Astrocyte (in vitro differentiated cells and primary cell): ENCODE measurements at regions not wholly inside any gene's neighbourhood (a gene's known extent, or its start where the extent isn't known, plus 50 kb on each side); places are given as distances from the start of the nearest gene placed in this dataset.

Experiments
- DNase-seq: peaks from one replicate; pipeline ENCODE4 v3.0.0-alpha.2; 2010; ENCODE audit warnings: low read depth
- FAIRE-seq: peaks from 2 replicates; lab custom pipeline; 2011; peaks lifted over from hg19 to GRCh38; lab: Jason Lieb, UNC
- H2AFZ ChIP-seq: 2 replicates; pipeline ENCODE4 v1.6.0; 2012; ENCODE audit warnings: low read depth, low read length, inconsistent platforms
- H3K27ac ChIP-seq: 2 replicates; pipeline ENCODE4 v1.5.1; 2011; ENCODE audit warnings: low read depth, low read length, inconsistent platforms
- H3K27me3 ChIP-seq: 2 replicates; pipeline ENCODE4 v1.6.0; 2011; ENCODE audit warnings: low read length, inconsistent platforms; ENCODE audit not compliant: insufficient read depth
- H3K36me3 ChIP-seq: 2 replicates; pipeline ENCODE4 v1.5.1; 2011; ENCODE audit warnings: low read length, inconsistent platforms; ENCODE audit not compliant: insufficient read depth
- H3K4me1 ChIP-seq: 2 replicates; pipeline ENCODE4 v1.5.1; 2011; ENCODE audit warnings: low read length, inconsistent platforms; ENCODE audit not compliant: insufficient read depth
- H3K4me2 ChIP-seq: 2 replicates; pipeline ENCODE4 v1.6.0; 2012; ENCODE audit warnings: low read length, inconsistent platforms
- H3K4me3 ChIP-seq: 2 replicates; pipeline ENCODE4 v1.5.1; 2011; ENCODE audit warnings: low read depth, mild to moderate bottlenecking, low read length, inconsistent platforms; ENCODE audit not compliant: insufficient read depth
- H3K79me2 ChIP-seq: 2 replicates; pipeline ENCODE4 v1.6.0; 2012; ENCODE audit warnings: mild to moderate bottlenecking, low read length, inconsistent platforms; ENCODE audit not compliant: insufficient read depth
- H3K9ac ChIP-seq: 2 replicates; pipeline ENCODE4 v1.6.0; 2012; ENCODE audit warnings: mild to moderate bottlenecking, low read length, inconsistent platforms
- H3K9me3 ChIP-seq: 2 replicates; pipeline ENCODE4 v1.5.1; 2012; ENCODE audit warnings: low read depth, mild to moderate bottlenecking, low read length, inconsistent platforms; ENCODE audit not compliant: insufficient read depth
- H4K20me1 ChIP-seq: 2 replicates; pipeline ENCODE4 v1.6.0; 2012; ENCODE audit warnings: low read length, inconsistent platforms; ENCODE audit not compliant: insufficient read depth
- H3K27ac Mint-ChIP-seq: one replicate; pipeline ENCODE4 v1.8.0; 2021; ENCODE audit warnings: mild to moderate bottlenecking, mixed read lengths; ENCODE audit not compliant: unreplicated experiment
- H3K27me3 Mint-ChIP-seq: one replicate; pipeline ENCODE4 v1.8.0; 2021; ENCODE audit warnings: low read depth, mixed read lengths; ENCODE audit not compliant: unreplicated experiment
- H3K36me3 Mint-ChIP-seq: one replicate; pipeline ENCODE4 v1.8.0; 2021; ENCODE audit warnings: low read depth, mixed read lengths; ENCODE audit not compliant: unreplicated experiment
- H3K4me1 Mint-ChIP-seq: one replicate; pipeline ENCODE4 v1.8.0; 2021; ENCODE audit warnings: low read depth, mixed read lengths; ENCODE audit not compliant: unreplicated experiment
- H3K4me3 Mint-ChIP-seq: one replicate; pipeline ENCODE4 v1.8.0; 2021; ENCODE audit warnings: mild to moderate bottlenecking, moderate library complexity, mixed read lengths; ENCODE audit not compliant: unreplicated experiment
- H3K9me3 Mint-ChIP-seq: one replicate; pipeline ENCODE4 v1.8.0; 2021; ENCODE audit warnings: mild to moderate bottlenecking, mixed read lengths; ENCODE audit not compliant: unreplicated experiment
- CTCF ChIP-seq: IDR thresholded peaks from 2 replicates; pipeline ENCODE4 v1.5.1; 2011; ENCODE audit warnings: low read depth, mild to moderate bottlenecking, inconsistent platforms, low read length, moderate library complexity; ENCODE audit not compliant: insufficient read depth
- EZH2 ChIP-seq: IDR thresholded peaks from 2 replicates; pipeline ENCODE4 v1.6.1; 2012; ENCODE audit warnings: mild to moderate bottlenecking, low read length, inconsistent platforms; ENCODE audit not compliant: insufficient read depth

GRCh38 chr9:106600955-106601560, 261.9 kb upstream of the ZNF462 start:
- no peaks in the 10 kb centered on the region for H3K4me1 ChIP-seq
- no peak overlapping the region for H3K9ac ChIP-seq
- FAIRE-seq (no peak), DNase-seq (no peak)
- no peak overlapping the region for H3K4me3 ChIP-seq
- no peaks in the 10 kb centered on the region for H3K27me3 ChIP-seq
- no peaks in the 10 kb centered on the region for H3K79me2 ChIP-seq
- TF ChIP-seq EZH2 = no peak
- no peak overlapping the region for H3K4me2 ChIP-seq
- no peak overlapping the region for H3K27ac Mint-ChIP-seq
- no peak overlapping the region for H2AFZ ChIP-seq
- H3K9me3 Mint-ChIP-seq = peaks cover 2% of the 10 kb centered on the region
- H4K20me1 ChIP-seq = no peaks in the 10 kb centered on the region
- no peak overlapping the region for H3K4me3 Mint-ChIP-seq
- H3K27me3 Mint-ChIP-seq = no peaks in the 10 kb centered on the region
- H3K36me3 ChIP-seq = no peaks in the 10 kb centered on the region
- H3K36me3 Mint-ChIP-seq = no peaks in the 10 kb centered on the region
- H3K4me1 Mint-ChIP-seq = no peaks in the 10 kb centered on the region
- H3K9me3 ChIP-seq = no peaks in the 10 kb centered on the region
- H3K27ac ChIP-seq = no peak overlapping the region

- Mint-ChIP-seq H3K4me1 (no peaks in the 10 kb centered on the region), H3K36me3 (peaks cover 3% of the 10 kb centered on the region), H3K27ac (no peak overlapping the region), H3K27me3 (no peaks in the 10 kb centered on the region), H3K4me3 (no peak overlapping the region), H3K9me3 (peaks cover 6% of the 10 kb centered on the region)
- Histone ChIP-seq H3K9ac (no peak overlapping the region), H4K20me1 (no peaks in the 10 kb centered on the region), H3K36me3 (no peaks in the 10 kb centered on the region), H3K9me3 (no peaks in the 10 kb centered on the region), H3K4me1 (no peaks in the 10 kb centered on the region), H3K4me3 (no peak overlapping the region), H3K79me2 (no peaks in the 10 kb centered on the region), H3K4me2 (no peak overlapping the region), H2AFZ (no peak overlapping the region), H3K27ac (no peak overlapping the region), H3K27me3 (no peaks in the 10 kb centered on the region)
- no peak for DNase-seq
- TF ChIP-seq EZH2 = no peak
- no peak for TF ChIP-seq CTCF
- no peak for FAIRE-seq
Observed at GRCh38 chr9:106602344-106602743, 260.6 kb upstream of the ZNF462 start.

DNA sequence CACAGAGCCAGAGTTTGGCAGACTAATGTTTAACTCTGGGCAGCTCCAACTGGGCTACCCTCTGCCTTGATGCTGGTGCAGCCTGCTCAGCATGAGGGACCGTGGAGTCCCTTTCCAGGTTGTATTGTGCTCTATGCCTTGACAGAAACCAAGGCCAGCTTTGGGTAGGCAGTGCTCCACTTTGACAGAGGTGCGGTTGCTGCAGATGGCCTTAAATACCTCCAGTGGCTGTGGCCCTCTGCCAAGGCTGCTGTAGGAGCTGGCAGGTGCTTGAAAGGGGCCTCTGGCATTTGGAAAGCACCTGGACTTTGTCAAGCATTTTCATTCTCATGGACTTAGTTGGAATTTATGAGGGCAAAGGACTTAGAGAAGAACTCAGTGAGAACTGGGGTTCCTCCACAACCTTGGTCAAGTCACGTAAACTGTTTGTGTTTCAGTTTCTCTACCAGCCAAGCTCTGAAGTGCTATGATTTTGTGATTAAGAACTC, 249.7 kb upstream of the ZNF462 start:
- Histone ChIP-seq H3K4me2 (no peak overlapping the region), H3K4me3 (no peak overlapping the region), H2AFZ (no peak overlapping the region), H3K27me3 (no peaks in the 10 kb centered on the region), H3K79me2 (no peaks in the 10 kb centered on the region), H3K9ac (no peak overlapping the region), H3K9me3 (no peaks in the 10 kb centered on the region), H3K27ac (no peak overlapping the region), H3K4me1 (no peaks in the 10 kb centered on the region), H3K36me3 (no peaks in the 10 kb centered on the region), H4K20me1 (no peaks in the 10 kb centered on the region)
- Mint-ChIP-seq H3K9me3 (peaks cover 12% of the 10 kb centered on the region), H3K27me3 (no peaks in the 10 kb centered on the region), H3K4me1 (peaks cover 26% of the 10 kb centered on the region), H3K4me3 (no peak overlapping the region), H3K36me3 (no peaks in the 10 kb centered on the region), H3K27ac (no peak overlapping the region)
- no peak for TF ChIP-seq CTCF
- TF ChIP-seq EZH2 = no peak
- FAIRE-seq = no peak
- DNase-seq = no peak
